HG03442 (cell line): ENCODE measurements at regions not wholly inside any gene's neighbourhood (a gene's known extent, or its start where the extent isn't known, plus 50 kb on each side); places are given as distances from the start of the nearest gene placed in this dataset.

Experiments
- ATAC-seq: cut with Tn5 transposase; IDR thresholded peaks from one replicate; pipeline ENCODE4 v1.9.1; 2021; ENCODE audit warnings: mild to moderate bottlenecking, moderate library complexity; ENCODE audit not compliant: unreplicated experiment

- ATAC-seq, result no peak
These were observed 297.5 kb downstream of the DUSP10 start for GRCh38 chr1:221444346-221444745.

DNA sequence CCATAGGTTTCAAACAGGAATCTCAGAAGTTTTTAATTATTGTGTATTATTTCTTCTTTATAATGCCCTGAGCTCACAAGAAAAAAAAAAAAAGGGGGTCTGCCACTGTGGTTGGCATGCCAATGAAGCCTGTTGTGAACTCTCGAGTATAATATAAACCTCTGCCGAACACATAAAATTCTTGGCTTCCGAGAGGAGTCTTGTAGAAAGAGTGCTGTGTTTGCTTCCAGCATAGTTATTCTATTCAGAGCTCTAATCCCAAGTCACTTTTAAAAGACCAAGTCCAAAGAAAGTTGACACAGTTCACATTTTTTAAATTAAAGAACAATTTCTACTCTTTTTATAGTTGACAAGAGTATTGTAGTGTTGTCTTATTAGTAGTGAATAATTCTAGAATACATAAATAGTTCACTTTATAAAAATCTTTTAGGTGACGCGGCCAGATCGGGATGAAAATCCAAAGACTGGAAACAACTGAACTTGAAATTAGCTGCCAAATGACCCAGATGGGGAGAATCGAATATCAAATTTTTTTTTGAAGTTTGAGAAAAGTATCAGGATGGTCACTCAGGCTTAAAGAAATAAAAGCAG lies 293.2 kb downstream of the DUSP10 start:
- no peak for ATAC-seq

GRCh38 chr1:221449194-221449593 lies 292.7 kb downstream of the DUSP10 start:
- ATAC-seq, result no peak

GRCh38 chr1:221449801-221450470 lies 292.0 kb downstream of the DUSP10 start:
- ATAC-seq, result no peak

- no peak for ATAC-seq
These were observed 290.1 kb downstream of the DUSP10 start for GRCh38 chr1:221451741-221452140.

- no peak for ATAC-seq
These were observed 287.8 kb downstream of the DUSP10 start for GRCh38 chr1:221454096-221454495.

DNA sequence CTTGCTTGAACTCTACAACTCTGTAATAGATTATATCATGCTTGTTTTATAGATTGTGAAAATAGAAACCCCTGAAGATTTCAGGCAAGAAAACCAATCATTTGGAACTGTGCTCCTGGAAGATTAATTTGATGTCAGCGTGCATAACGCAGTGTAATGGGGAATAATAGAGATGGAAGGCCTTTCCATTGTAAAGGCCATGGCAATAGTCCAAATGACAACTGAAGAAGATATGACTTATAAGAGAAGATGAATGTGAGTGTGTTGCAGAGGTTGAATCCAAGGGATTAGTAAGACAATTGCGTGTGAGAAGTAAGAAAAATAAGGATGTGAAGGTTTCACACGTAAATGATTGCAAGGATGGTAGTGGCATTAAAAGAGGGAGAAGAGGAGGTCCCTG lies 285.0 kb downstream of the DUSP10 start:
- no peak for ATAC-seq

DNA sequence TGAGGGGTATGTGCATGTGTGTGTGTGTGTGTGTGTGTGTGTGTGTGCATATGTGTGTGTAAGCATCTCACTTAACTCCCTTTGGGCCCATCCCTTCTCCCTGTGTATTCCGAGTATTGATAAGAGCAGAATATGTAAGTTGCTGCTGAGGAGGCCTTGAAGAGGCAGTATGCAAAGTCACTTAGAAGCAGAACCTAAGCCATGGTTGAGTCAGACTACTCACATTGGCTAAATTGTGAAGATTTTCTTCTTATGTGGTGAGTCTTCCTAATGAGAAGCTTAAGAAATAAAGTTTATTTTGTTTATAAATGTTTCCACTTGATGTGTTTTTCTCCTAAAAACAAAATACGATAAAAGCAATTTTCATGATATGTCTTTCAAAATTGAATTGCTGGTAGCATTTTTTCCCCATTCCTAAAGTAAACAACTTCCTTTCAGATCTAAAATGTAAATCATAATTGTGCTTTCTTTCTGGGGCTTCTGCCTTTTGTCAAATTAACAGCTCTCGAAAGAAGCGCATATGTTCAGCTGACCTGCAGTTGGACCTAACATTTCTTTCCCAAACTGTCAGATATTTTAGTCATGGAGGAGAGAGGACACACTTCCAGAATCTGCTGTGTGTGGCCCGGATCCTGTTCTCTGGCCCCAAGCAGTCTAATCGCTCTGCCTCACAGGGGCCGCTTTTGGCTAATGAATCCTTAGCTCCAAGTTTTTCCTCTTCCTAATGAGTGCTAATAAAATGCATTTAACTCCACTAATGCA lies 284.0 kb downstream of the DUSP10 start:
- ATAC-seq, result no peak

- ATAC-seq, result no peak
These were observed 283.3 kb downstream of the DUSP10 start for GRCh38 chr1:221458447-221459156.

- no peak for ATAC-seq
These were observed 282.3 kb downstream of the DUSP10 start for GRCh38 chr1:221459558-221459957.

DNA sequence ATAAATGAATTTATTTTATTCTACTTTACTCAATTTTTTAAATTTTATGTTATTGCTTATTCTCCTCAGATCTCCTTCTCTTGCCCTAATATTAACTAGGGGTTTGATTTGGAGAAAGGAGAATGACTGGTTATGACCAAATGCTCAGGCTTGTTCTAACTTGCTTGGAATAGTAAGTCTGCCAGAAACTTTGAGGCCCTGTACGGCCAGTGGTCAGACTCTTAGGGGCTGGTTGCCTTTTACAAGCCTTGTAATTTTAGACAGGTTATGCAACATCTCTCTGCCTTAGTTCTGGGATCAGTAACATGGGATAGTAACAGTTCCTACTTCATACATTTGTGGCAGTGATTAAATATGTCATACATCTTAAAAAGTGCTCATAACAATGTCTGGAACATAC lies 279.5 kb downstream of the DUSP10 start:
- ATAC-seq, result no peak

DNA sequence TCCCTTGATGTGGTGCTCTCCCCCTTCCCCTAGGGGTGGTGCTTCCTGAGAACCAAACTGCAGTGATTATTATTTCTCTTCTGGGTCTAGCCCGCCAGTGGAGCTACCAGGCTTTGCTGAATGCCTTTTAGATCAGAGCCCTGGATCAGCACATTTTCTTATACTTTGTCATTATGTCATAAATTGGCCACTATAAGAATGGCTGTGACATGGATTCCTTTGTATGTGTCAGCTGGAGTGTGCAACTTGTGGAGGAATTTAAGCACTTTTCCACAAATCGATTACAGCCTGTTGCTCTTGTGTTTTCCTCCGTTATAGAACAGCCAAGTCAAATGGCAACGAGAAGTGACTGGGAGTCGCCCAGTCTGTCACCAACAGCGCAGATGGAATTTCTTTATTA lies 273.3 kb downstream of the DUSP10 start:
- no peak for ATAC-seq

DNA sequence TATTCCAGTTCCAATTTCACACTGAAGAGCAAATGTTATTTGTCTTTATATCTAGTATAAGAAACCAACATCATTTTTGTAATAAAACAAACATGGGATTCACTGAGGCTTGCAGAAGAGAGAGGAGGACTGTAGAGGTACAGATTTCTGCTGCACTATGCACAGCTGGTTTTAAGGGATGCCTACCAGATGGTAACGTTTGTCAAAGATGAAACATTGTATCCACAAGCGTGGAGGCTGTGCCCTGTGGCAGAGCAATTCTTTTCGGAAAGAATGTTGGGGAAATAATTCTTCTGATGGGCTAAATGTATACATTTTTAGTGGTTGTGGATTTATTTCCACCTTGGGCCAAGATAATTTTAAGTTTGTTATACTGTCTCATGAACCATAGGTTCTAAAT lies 272.4 kb downstream of the DUSP10 start:
- ATAC-seq, result no peak

DNA sequence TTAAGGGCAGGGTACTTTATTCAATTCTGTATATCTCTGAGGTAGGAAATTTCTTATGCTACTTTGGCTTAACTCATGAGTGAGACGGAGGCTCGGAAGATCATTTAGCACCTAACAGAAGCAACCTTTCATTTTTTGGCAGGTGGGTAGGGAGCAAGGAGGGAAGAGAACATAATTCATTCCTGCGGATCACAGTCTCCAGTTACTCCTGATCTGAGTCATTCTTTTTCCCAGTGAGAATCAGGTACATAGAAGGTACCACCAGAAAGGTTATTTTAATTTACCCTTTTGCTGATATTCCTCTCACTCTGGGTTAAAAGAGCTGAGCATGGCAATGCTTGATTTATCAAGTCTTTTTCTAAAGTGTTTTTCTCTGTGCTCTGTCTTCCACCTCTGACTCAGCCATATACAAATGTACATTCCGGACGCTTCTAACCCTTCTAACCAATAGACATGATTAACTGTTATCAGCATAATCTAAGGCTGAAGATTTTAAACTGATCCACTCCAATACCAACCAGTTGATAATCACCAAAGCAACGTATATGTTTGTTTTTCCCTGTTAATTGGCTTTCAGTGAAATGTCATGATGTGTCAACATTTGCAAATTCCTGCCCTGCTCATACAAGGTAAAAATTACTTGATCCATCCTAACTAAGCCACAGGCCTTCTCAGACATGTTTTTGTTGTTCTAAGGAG lies 271.7 kb downstream of the DUSP10 start:
- ATAC-seq, result no peak

DNA sequence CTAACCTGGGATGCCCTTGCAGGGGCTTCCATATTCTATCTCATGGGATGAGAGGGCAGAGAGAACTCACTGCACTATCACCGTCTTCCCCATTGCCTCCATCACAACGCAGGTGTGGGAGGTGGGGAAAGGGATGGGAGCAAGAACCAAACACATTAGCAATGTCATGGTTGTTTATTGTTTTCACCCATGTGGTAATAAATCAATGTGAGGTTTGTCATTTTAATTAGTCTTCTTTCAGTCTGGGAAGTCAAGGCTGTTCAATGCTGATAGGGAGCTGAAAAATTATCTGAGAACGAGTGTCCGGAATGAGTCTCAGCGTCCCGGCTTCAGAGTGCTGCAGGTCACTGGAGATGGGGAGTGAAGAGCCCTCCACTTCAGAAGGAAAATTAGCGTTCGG lies 268.5 kb downstream of the DUSP10 start:
- ATAC-seq, result no peak

GRCh38 chr1:221477252-221477651 lies 264.6 kb downstream of the DUSP10 start:
- ATAC-seq, result no peak

DNA sequence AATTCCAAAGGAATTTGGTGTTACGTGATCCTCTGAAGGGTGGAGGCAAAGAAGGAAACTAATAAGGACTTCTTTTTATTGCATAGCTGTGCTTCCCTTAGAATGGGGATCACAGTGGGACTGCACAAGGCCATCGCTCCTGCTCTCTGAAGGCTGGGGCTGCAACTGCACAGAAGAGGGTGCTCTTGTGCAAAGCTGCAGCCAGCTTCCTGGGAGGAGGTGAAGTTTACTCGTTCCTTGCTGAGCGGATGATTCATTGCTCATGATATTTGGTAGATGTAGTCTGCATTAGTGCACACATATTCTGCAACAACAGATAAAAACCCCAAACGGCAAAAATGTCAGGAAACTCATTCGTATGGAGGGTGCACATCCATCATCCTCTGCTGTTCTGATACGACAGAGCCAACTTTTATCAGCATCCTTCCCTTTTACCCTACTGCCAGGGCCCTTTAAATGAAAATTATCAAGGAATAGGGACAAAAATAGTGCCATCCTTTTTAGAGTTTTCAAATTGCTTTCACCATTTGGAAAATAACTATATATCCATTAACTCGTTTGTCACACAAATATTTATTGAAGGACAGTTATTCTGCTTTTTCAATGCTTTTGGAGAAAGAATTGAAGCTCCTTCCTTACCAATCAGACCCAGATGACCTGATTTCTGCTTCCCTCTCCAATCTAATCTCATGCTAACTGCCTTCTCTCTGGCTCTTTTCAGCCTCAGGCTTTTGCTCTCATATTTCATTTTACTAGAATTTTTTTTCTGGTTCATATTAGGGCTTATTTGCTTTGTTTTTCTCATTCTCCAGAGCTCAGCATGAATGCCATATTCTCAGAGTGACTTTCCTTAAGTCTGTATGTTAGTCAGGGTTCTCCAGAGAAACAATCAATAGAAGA lies 263.6 kb downstream of the DUSP10 start:
- peak; percentile 83 for ATAC-seq

DNA sequence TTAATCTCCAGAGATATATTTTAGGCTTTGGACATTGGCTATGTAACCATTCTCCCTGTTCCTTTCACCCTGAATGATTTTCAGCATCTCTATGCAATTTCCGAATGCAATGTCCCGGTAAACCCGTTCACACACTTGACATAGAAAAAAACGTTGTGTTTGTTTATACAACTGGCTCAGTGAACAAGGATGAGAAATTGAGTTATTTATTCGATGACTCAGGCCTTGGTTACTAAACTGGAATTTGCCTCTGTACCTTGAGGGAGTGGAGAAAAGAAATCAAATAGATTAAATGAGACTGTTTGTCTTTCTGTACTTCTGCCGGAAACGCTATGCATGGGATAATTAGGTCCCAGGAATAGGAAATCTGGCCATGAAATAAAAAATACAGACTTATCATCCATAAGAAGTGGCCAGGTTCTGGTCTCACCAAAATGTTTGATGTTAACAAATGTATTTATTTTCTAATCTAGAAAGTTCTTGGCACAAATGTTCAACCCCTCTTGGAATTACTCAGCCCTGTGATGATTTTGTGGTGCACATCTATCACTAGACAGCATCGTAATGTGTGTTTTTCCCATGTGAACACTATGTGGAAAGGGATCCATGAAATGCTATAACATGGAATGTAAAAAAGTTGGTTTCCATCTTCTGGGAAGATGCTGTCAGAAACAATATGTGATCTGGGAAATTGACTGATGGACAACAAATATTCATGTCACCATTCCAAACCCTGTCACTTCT lies 253.9 kb downstream of the DUSP10 start:
- ATAC-seq, result no peak

GRCh38 chr1:221488550-221488949 lies 253.3 kb downstream of the DUSP10 start:
- ATAC-seq, result no peak
